Posterior vena cava (tissue), 2 donors: ENCODE measurements at regions not wholly inside any gene's neighbourhood (a gene's known extent, or its start where the extent isn't known, plus 50 kb on each side); places are given as distances from the start of the nearest gene placed in this dataset.

Experiments
- DNase-seq: peaks from one replicate; pipeline ENCODE4 v3.0.0-alpha.2; 2020; ENCODE audit warnings: low spot score
- intact Hi-C, 2 donors: fragments of 100-400 bp; cut with DNase I; formaldehyde crosslinking; loops; one replicate each; pipeline versions ENCODE4 v1.14.1 to v1.14.2; 2022 to 2023
- donor health status: DM: yes; HTN: yes; CAD: no.
- donor health status: DM: yes; HTN: yes; CAD: no.

- intact Hi-C loops = no loop called here
- DNase-seq = no peak
These were observed 290.2 kb upstream of the LRATD1 start for GRCh38 chr2:14342313-14342712.

- intact Hi-C loops = no loop called here
These were observed 288.2 kb upstream of the LRATD1 start for GRCh38 chr2:14344355-14344754.

GRCh38 chr2:14348247-14348646 lies 284.3 kb upstream of the LRATD1 start:
- intact Hi-C loops = no loop called here
- no peak for DNase-seq

More at GRCh38 chr2:14344355-14344754, 288.2 kb upstream of the LRATD1 start:
- no peak for DNase-seq

DNA sequence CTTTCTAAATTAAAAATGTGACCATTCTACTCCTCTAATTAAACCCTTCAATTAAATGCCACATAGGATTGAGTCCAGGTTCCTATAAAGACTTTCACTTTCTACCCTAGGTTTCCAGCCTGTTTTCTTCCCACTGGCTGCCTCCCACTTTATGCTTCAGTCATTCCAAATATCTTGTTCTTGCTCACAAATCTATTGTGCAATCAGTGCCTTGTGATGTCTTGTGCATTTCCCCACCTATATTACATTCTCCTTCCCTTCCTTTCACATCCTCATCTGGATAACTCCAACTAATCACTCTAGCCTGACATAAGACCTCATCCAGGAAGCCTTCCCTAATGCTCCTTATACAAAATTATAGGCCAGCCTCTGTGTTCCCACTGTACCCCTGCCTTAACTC lies 281.7 kb upstream of the LRATD1 start:
- intact Hi-C loops = loop anchor here in 1 of 2 donors (10.0 kb wide), 1 partner anchor 394 kb away; no protein-coding TSS in a partner anchor
- no peak for DNase-seq

DNA sequence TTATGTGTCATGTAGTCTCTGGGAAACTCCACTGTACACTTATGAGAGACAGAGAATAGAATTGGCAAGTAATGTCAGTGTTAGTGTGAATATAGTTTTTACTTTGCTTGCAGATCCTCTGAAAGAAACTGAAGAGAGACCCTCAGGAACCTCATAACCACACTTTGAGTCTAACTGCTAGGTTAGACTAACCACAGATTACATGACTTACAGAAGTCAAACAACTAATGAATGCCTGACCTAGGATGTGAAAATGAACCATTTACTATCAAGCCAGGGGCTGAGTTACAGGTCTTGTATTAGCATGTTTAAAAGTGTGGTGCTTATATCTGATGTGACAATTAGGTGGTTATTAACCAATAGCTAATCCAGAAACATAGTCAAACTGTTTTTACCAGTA lies 280.4 kb upstream of the LRATD1 start:
- intact Hi-C loops = loop anchor here in 1 of 2 donors (10.0 kb wide), 1 partner anchor 393 kb away; no protein-coding TSS in a partner anchor
- DNase-seq = no peak

DNA sequence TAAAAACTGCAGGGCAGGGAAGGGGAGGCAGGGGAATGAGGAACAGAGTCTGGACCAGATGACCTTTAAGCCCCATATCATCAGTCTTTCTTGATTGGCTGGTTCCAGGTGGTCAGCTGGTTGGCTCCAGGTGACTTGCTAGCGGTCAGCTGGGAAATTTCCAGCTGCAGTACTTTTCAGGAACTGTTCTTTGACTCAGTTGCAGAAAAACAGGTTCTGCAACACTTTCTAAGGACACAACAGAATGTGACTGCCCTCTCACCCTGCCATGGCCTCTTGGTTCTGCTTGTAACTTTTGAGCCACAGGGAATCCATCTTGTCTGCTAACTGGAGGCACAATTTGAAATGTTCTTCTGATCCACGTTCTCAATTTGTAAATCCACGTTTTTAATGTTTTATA lies 278.3 kb upstream of the LRATD1 start:
- intact Hi-C loops = loop anchor here in 1 of 2 donors (10.0 kb wide), 1 partner anchor 391 kb away; no protein-coding TSS in a partner anchor
- DNase-seq = no peak

- intact Hi-C loops = loop anchor here in 1 of 2 donors (10.0 kb wide), 1 partner anchor 390 kb away; no protein-coding TSS in a partner anchor
These were observed 277.4 kb upstream of the LRATD1 start for GRCh38 chr2:14355102-14355501.

DNA sequence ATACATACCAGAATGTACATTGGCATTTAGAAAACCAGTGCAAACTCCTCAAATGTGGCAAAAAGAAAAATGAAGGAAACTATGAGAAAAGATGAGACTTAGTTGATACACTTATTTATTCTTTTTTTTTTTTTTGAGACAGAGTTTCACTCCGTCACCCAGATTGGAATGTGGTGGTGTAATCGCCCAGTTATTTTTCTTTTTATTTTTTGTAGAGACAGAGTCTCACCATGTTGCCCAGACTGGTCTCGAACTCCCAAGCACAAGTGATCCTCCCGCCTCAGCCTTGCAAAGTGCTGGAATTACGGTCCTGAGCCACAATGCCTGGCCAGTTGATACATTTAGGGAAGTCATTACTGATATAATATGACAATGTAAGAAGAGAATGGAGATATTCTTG lies 274.2 kb upstream of the LRATD1 start:
- intact Hi-C loops = loop anchor here in 1 of 2 donors (10.0 kb wide), 1 partner anchor 386 kb away; no protein-coding TSS in a partner anchor
- DNase-seq = no peak

More at GRCh38 chr2:14355102-14355501, 277.4 kb upstream of the LRATD1 start:
- no peak for DNase-seq

DNA sequence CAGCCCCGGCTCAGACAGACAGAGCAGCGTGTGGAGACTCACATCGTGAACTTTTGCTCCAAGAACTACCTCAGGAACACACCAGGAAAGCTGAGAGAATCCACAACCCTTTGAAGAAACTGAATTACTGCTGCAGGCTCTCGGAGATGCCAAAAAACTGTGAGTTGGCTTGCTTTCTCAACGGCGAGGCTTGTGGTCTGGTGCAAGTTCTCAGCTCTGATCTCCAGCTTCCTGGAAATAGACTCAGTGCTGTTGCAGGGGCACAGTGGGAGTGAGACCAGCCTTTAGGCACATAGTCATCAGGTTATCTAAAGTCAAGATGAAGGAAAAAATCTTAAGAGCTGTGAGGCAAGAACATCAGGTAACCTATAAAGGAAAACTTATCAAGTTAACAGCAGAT lies 273.7 kb upstream of the LRATD1 start:
- intact Hi-C loops = loop anchor here in 1 of 2 donors (10.0 kb wide), 1 partner anchor 386 kb away; no protein-coding TSS in a partner anchor

GRCh38 chr2:14363137-14363536 lies 269.4 kb upstream of the LRATD1 start:
- intact Hi-C loops = no loop called here
- no peak for DNase-seq

More for the DNA sequence above, 273.7 kb upstream of the LRATD1 start:
- DNase-seq = no peak

DNA sequence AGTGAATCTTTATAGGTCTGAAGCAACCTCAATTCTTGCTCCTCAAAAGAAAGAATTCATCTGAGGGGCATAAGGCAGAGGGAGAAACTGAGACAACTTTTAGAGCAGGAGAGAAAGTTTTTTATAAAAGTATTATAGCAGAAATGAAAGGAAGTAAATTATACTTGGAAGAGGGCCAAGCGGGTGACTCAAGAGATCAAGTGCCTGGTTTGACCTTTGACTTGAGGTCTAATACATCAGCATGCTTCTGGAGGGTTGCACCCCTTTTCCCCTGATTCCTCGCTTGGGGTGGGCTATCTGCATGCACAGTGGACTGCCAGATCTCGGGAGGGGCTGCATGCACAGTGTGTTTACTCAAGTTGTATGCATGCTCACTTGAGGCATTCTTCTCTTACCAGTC lies 268.5 kb upstream of the LRATD1 start:
- intact Hi-C loops = no loop called here
- DNase-seq = no peak

- intact Hi-C loops = no loop called here
- no peak for DNase-seq
These were observed 268.0 kb upstream of the LRATD1 start for GRCh38 chr2:14364471-14364870.

DNA sequence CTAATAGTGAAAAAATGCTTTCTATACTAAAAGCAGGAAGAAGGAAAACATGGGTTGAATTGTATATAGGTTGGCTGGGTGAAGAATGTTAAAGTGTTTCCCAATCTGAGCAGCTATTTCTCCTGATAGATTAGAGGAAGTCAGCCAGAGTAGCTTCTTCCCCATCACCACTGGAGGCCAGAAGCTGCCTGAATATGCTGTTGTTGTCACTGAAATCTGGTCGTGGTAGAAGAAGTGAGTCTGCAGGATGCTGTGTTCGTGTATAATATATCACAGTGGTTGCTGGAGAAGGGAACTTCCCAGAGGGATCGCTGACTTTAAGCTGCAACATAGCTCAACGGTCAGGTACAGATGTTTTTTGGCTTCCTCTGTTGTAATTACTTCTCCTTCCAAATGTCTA lies 247.5 kb upstream of the LRATD1 start:
- no peak for DNase-seq
- intact Hi-C loops = no loop called here

- intact Hi-C loops = no loop called here
- DNase-seq = no peak
These were observed 245.2 kb upstream of the LRATD1 start for GRCh38 chr2:14387332-14387731.

- no peak for DNase-seq
- intact Hi-C loops = no loop called here
These were observed 243.8 kb upstream of the LRATD1 start for GRCh38 chr2:14388724-14389123.

- intact Hi-C loops = no loop called here
- no peak for DNase-seq
These were observed 235.9 kb upstream of the LRATD1 start for GRCh38 chr2:14396533-14397083.

GRCh38 chr2:14398641-14399040 lies 233.9 kb upstream of the LRATD1 start:
- intact Hi-C loops = no loop called here

GRCh38 chr2:14401873-14402272 lies 230.6 kb upstream of the LRATD1 start:
- intact Hi-C loops = no loop called here

More at GRCh38 chr2:14398641-14399040, 233.9 kb upstream of the LRATD1 start:
- no peak for DNase-seq

GRCh38 chr2:14408695-14409094 lies 223.8 kb upstream of the LRATD1 start:
- DNase-seq = no peak
- intact Hi-C loops = no loop called here

More at GRCh38 chr2:14401873-14402272, 230.6 kb upstream of the LRATD1 start:
- DNase-seq = no peak

GRCh38 chr2:14417551-14417950 lies 215.0 kb upstream of the LRATD1 start:
- intact Hi-C loops = no loop called here
- DNase-seq = no peak

DNA sequence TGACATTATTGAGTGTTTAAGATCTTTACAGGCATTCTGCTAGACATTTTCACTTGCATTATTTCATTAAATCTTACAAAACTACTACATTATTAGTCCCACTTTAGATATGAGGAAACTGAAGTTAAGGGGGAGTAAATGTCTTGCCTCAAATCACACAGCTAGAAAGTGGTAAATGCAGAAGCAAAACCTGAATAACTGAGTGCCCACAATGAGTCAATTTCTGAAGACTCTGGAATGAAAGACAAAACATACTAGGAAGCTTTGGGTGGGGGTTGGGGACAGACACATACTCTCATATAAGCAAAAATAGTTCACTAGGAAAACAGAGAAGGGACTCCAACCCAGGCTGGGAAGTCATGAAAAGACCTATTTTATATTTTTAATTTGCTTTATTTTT lies 214.4 kb upstream of the LRATD1 start:
- intact Hi-C loops = no loop called here
- DNase-seq = no peak
